ENCODE measurements at regions not wholly inside any gene's neighbourhood (a gene's known extent, or its start where the extent isn't known, plus 50 kb on each side); places are given as distances from the start of the nearest gene placed in this dataset.

DNA sequence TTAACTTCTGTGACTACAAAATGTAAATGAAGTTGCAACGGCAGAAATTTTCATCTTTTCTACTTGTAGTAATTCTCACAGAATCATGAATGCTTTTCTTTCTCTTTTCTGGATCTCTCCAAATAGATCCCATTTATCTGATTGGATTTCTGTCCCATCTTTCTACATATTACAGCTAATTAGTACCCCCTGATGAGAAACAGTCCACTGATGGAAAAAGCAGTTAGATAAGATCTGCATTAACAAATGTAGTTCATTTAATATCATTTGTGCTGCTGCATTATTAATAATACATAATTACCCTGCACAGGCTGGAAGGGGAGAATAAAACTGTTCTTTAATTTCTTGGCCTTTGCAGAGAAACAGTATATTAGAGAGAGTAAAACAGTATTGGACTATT, 289.3 kb downstream of the TTLL7 start (continued):
- TF ChIP-seq E4F1 (IDR thresholded peaks at IDR 0.05; ENCODE audit: borderline replicate concordance, partially characterized antibody) (no peak), MEF2A (IDR thresholded peaks at IDR 0.05; ENCODE audit: insufficient read depth, low read depth, low read length) (no peak), BRCA1 (IDR thresholded peaks at IDR 0.05; ENCODE audit: low read depth, low read length) (no peak), MTA2 (IDR thresholded peaks at IDR 0.05; ENCODE audit: low read depth) (no peak), CHD2 (IDR thresholded peaks at IDR 0.05; ENCODE audit: borderline replicate concordance, low read depth, low read length) (no peak), CREB1 (IDR thresholded peaks at IDR 0.05; ENCODE audit: low read depth) (no peak), MXI1 (IDR thresholded peaks at IDR 0.05; ENCODE audit: low read depth, low read length) (no peak), BCL11A (IDR thresholded peaks at IDR 0.05; ENCODE audit: low read depth, low read length) (no peak), SREBF2 (IDR thresholded peaks at IDR 0.05; ENCODE audit: low read length) (no peak), EED (IDR thresholded peaks at IDR 0.05; ENCODE audit: low read depth) (no peak)
- TF ChIP-seq, protein P1, sequence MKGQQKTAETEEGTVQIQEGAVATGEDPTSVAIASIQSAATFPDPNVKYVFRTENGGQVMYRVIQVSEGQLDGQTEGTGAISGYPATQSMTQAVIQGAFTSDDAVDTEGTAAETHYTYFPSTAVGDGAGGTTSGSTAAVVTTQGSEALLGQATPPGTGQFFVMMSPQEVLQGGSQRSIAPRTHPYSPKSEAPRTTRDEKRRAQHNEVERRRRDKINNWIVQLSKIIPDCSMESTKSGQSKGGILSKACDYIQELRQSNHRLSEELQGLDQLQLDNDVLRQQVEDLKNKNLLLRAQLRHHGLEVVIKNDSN (IDR thresholded peaks at IDR 0.05; ENCODE audit: borderline replicate concordance, extremely low read length, insufficient read depth, low read depth, low read length): no peak
- TF ChIP-seq, protein P2, sequence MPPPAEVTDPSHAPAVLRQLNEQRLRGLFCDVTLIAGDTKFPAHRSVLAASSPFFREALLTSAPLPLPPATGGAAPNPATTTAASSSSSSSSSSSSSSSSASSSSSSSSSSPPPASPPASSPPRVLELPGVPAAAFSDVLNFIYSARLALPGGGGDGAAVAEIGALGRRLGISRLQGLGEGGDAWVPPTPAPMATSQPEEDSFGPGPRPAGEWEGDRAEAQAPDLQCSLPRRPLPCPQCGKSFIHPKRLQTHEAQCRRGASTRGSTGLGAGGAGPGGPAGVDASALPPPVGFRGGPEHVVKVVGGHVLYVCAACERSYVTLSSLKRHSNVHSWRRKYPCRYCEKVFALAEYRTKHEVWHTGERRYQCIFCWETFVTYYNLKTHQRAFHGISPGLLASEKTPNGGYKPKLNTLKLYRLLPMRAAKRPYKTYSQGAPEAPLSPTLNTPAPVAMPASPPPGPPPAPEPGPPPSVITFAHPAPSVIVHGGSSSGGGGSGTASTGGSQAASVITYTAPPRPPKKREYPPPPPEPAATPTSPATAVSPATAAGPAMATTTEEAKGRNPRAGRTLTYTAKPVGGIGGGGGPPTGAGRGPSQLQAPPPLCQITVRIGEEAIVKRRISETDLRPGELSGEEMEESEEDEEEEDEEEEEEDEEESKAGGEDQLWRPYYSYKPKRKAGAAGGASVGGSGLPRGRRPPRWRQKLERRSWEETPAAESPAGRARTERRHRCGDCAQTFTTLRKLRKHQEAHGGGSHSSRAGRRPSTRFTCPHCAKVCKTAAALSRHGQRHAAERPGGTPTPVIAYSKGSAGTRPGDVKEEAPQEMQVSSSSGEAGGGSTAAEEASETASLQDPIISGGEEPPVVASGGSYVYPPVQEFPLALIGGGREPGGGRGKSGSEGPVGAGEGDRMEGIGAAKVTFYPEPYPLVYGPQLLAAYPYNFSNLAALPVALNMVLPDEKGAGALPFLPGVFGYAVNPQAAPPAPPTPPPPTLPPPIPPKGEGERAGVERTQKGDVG (CRISPR knock-in tag; IDR thresholded peaks at IDR 0.05): no peak
- TF ChIP-seq, protein P3, sequence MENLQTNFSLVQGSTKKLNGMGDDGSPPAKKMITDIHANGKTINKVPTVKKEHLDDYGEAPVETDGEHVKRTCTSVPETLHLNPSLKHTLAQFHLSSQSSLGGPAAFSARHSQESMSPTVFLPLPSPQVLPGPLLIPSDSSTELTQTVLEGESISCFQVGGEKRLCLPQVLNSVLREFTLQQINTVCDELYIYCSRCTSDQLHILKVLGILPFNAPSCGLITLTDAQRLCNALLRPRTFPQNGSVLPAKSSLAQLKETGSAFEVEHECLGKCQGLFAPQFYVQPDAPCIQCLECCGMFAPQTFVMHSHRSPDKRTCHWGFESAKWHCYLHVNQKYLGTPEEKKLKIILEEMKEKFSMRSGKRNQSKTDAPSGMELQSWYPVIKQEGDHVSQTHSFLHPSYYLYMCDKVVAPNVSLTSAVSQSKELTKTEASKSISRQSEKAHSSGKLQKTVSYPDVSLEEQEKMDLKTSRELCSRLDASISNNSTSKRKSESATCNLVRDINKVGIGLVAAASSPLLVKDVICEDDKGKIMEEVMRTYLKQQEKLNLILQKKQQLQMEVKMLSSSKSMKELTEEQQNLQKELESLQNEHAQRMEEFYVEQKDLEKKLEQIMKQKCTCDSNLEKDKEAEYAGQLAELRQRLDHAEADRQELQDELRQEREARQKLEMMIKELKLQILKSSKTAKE (IDR thresholded peaks at IDR 0.05; ENCODE audit: low read depth, poor library complexity, severe bottlenecking): no peak
